ENCODE measurements at regions not wholly inside any gene's neighbourhood (a gene's known extent, or its start where the extent isn't known, plus 50 kb on each side); places are given as distances from the start of the nearest gene placed in this dataset.

DNA sequence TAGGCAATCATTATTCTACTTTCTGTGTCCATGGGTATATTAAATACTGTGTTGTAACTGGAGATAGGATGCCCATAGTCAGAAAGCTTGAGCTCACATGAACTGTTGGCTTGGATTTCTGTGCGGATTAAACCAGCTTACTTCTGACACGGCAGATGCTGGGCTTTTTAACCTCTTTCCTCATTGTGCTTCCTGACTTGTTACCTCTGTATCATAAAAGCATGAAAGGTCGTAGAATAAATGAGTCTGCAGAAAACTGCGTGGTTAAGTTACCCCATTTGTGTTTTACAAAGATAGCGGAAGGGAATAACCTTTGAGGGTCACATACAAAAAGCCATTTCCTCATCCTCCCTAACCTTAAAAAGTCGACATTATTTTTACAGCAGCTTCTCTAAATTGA, 199.5 kb upstream of the DMRT1 start:
- Histone ChIP-seq H3F3A (ENCODE audit: low read depth) (no peaks in the 10 kb centered on the region), H3K4me3 (no peak overlapping the region), H2AFZ (replicated peaks) (no peak overlapping the region), H4K20me1 (ENCODE audit: low read depth) (no peaks in the 10 kb centered on the region), H3K36me3 (no peaks in the 10 kb centered on the region), H3K9me3 (ENCODE audit: low read depth) (no peaks in the 10 kb centered on the region), H3K9ac (peak overlapping the region; percentile 11), H3K27me3 (no peaks in the 10 kb centered on the region), H3K4me2 (peak overlapping the region; percentile 12), H3K27ac (peak overlapping the region; percentile 31), H3K79me2 (ENCODE audit: low read depth) (no peaks in the 10 kb centered on the region), H3K4me1 (peaks cover 12% of the 10 kb centered on the region)
- TF ChIP-seq EZH2phosphoT487 (IDR thresholded peaks at IDR 0.05) (no peak), EZH2 (IDR thresholded peaks at IDR 0.05) (no peak)
- TF ChIP-seq, protein P1, sequence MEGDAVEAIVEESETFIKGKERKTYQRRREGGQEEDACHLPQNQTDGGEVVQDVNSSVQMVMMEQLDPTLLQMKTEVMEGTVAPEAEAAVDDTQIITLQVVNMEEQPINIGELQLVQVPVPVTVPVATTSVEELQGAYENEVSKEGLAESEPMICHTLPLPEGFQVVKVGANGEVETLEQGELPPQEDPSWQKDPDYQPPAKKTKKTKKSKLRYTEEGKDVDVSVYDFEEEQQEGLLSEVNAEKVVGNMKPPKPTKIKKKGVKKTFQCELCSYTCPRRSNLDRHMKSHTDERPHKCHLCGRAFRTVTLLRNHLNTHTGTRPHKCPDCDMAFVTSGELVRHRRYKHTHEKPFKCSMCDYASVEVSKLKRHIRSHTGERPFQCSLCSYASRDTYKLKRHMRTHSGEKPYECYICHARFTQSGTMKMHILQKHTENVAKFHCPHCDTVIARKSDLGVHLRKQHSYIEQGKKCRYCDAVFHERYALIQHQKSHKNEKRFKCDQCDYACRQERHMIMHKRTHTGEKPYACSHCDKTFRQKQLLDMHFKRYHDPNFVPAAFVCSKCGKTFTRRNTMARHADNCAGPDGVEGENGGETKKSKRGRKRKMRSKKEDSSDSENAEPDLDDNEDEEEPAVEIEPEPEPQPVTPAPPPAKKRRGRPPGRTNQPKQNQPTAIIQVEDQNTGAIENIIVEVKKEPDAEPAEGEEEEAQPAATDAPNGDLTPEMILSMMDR (IDR thresholded peaks at IDR 0.05), result no peak
- peaks cover 2% of the 10 kb centered on the region for H3K27me3 Mint-ChIP-seq (ENCODE audit: insufficient read depth, low read depth)
- H3K36me3 Mint-ChIP-seq, result no peaks in the 10 kb centered on the region
- peak overlapping the region; percentile 72 for H3K27ac Mint-ChIP-seq
- peak; percentile 42 for DNase-seq (ENCODE audit: low spot score)
- H3K4me1 Mint-ChIP-seq, result peaks cover 13% of the 10 kb centered on the region
- H3K9me3 Mint-ChIP-seq, result no peaks in the 10 kb centered on the region
- no peak overlapping the region for H3K4me3 Mint-ChIP-seq

DNA sequence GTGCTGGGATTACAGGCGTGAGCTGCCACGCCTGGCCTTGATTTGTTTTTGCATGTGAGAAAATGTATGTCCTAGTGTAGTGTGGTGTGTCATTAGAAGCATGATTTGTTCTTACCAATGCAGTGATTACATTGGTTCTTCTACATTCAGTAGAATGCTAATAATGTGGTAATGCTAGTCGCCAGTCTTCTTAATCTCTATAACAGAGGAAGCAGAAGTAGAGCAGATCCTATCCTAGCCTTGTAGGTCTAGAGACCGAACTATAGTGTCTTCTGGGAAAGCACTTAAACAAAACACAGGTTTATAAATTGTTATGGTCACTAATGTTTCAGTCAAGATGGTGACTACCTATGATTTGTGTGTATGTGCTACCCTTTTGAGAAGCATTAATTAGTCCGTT, 197.5 kb upstream of the DMRT1 start:
- H3K27me3 Mint-ChIP-seq (ENCODE audit: insufficient read depth, low read depth), result peaks cover 2% of the 10 kb centered on the region
- no peaks in the 10 kb centered on the region for H3K9me3 ChIP-seq (ENCODE audit: low read depth)
- peaks cover 13% of the 10 kb centered on the region for H3K4me1 ChIP-seq
- H3K27me3 ChIP-seq, result no peaks in the 10 kb centered on the region
- no peak overlapping the region for H3K27ac ChIP-seq
- no peak overlapping the region for H3K4me3 Mint-ChIP-seq
- no peaks in the 10 kb centered on the region for H3F3A ChIP-seq (ENCODE audit: low read depth)
- no peaks in the 10 kb centered on the region for H3K9me3 Mint-ChIP-seq
- TF ChIP-seq, protein P1 (IDR thresholded peaks at IDR 0.05), result no peak
- TF ChIP-seq EZH2 (IDR thresholded peaks at IDR 0.05), result no peak
- TF ChIP-seq EZH2phosphoT487 (IDR thresholded peaks at IDR 0.05), result no peak
- DNase-seq (ENCODE audit: low spot score), result no peak
- H3K27ac Mint-ChIP-seq, result no peak overlapping the region
- H3K4me2 ChIP-seq, result no peak overlapping the region
- H4K20me1 ChIP-seq (ENCODE audit: low read depth), result no peaks in the 10 kb centered on the region
- no peak overlapping the region for H2AFZ ChIP-seq (replicated peaks)
- H3K4me3 ChIP-seq, result no peak overlapping the region
- no peaks in the 10 kb centered on the region for H3K36me3 ChIP-seq
- no peak overlapping the region for H3K9ac ChIP-seq
- H3K79me2 ChIP-seq (ENCODE audit: low read depth), result no peaks in the 10 kb centered on the region
- peaks cover 13% of the 10 kb centered on the region for H3K4me1 Mint-ChIP-seq
- no peaks in the 10 kb centered on the region for H3K36me3 Mint-ChIP-seq

DNA sequence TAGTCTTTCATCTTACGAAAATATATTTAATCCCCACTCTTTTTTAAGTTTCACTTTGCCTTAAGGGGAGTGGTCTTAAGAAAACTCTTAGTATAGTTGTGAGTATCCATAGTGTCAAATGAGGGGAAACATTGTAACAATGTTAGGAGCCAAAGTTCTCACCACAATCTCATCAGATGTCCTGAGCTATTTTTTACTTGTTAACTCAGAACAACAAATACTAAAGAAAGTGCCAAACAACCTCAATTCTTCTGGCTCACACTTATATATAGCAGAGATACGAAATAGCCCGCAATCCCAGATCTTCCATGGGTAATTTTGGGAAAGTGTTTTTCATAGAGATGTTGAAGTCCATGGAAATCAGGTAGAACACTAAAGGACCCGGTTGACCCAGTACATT, 194.0 kb upstream of the DMRT1 start:
- H3K4me1 Mint-ChIP-seq, result peaks cover 20% of the 10 kb centered on the region
- TF ChIP-seq EZH2phosphoT487 (IDR thresholded peaks at IDR 0.05) (no peak), EZH2 (IDR thresholded peaks at IDR 0.05) (no peak)
- TF ChIP-seq, protein P1 (IDR thresholded peaks at IDR 0.05), result no peak
- Histone ChIP-seq H3K79me2 (ENCODE audit: low read depth) (no peaks in the 10 kb centered on the region), H3K4me3 (no peak overlapping the region), H3K9me3 (ENCODE audit: low read depth) (no peaks in the 10 kb centered on the region), H3K9ac (no peak overlapping the region), H3F3A (ENCODE audit: low read depth) (no peaks in the 10 kb centered on the region), H3K27me3 (no peaks in the 10 kb centered on the region), H3K4me1 (peaks cover 21% of the 10 kb centered on the region), H4K20me1 (ENCODE audit: low read depth) (peaks cover 4% of the 10 kb centered on the region), H3K4me2 (no peak overlapping the region), H2AFZ (replicated peaks) (no peak overlapping the region), H3K27ac (no peak overlapping the region), H3K36me3 (no peaks in the 10 kb centered on the region)
- H3K36me3 Mint-ChIP-seq, result no peaks in the 10 kb centered on the region
- DNase-seq (ENCODE audit: low spot score), result no peak
- no peak overlapping the region for H3K27ac Mint-ChIP-seq
- no peaks in the 10 kb centered on the region for H3K9me3 Mint-ChIP-seq
- H3K27me3 Mint-ChIP-seq (ENCODE audit: insufficient read depth, low read depth), result peaks cover 2% of the 10 kb centered on the region
- no peak overlapping the region for H3K4me3 Mint-ChIP-seq
